Spleen (tissue), 11 donors: ENCODE measurements at regions not wholly inside any gene's neighbourhood (a gene's known extent, or its start where the extent isn't known, plus 50 kb on each side); places are given as distances from the start of the nearest gene placed in this dataset.

Source experiments
- DNase-seq: peaks from one replicate; pipeline ENCODE4 v3.0.0-alpha.2; 2020
- H3K27ac ChIP-seq, 8 donors: fragments of 200-600 bp; sonication (generic) in 7 of 8; 1 replicate in 4 of 8; 2 replicates in 4 of 8; pipeline versions ENCODE4 v1.5.0 to v1.8.0; 2016 to 2021; ENCODE audit warnings: inconsistent platforms in 4 of 8, mild to moderate bottlenecking in 4 of 8, moderate library complexity in 1 of 8
- H3K27me3 ChIP-seq, 7 donors: fragments of 200-600 bp; sonication (generic) in 6 of 7; replicated peaks in 1 of 7; 1 replicate in 4 of 7; 2 replicates in 3 of 7; pipeline versions ENCODE4 v1.5.0 to v1.8.0; 2016 to 2021; ENCODE audit warnings: inconsistent platforms in 3 of 7, mild to moderate bottlenecking in 1 of 7
- H3K36me3 ChIP-seq, 6 donors: fragments of 200-600 bp; sonication (generic) in 5 of 6; 1 replicate in 4 of 6; 2 replicates in 2 of 6; pipeline versions ENCODE4 v1.5.0 to v1.8.0; 2016 to 2021; ENCODE audit warnings: inconsistent platforms in 2 of 6
- H3K4me1 ChIP-seq, 6 donors: fragments of 200-600 bp; sonication (generic) in 5 of 6; 1 replicate in 3 of 6; 2 replicates in 3 of 6; pipeline versions ENCODE4 v1.5.0 to v1.8.0; 2016 to 2021; ENCODE audit warnings: inconsistent platforms in 3 of 6
- H3K4me3 ChIP-seq, 8 donors: fragments of 200-600 bp; sonication (generic) in 7 of 8; 1 replicate in 4 of 8; 2 replicates in 4 of 8; pipeline versions ENCODE4 v1.5.0 to v1.8.0; 2016 to 2021; ENCODE audit warnings: inconsistent platforms in 4 of 8, mild to moderate bottlenecking in 4 of 8, moderate library complexity in 2 of 8
- H3K9me3 ChIP-seq, 8 donors: fragments of 200-600 bp; sonication (generic) in 7 of 8; 1 replicate in 4 of 8; 2 replicates in 4 of 8; pipeline versions ENCODE4 v1.5.0 to v1.8.0; 2016 to 2021; ENCODE audit warnings: inconsistent platforms in 4 of 8
- POLR2A ChIP-seq, 3 donors: fragments of 450-650 bp; IDR thresholded peaks; one replicate each; pipeline ENCODE4 v1.5.1; 2017; ENCODE audit warnings: antibody characterized with exemption in 3 of 3, mild to moderate bottlenecking in 1 of 3
- POLR2AphosphoS5 ChIP-seq, 3 donors: sonication (generic); formaldehyde crosslinking; IDR thresholded peaks; one replicate each; pipeline ENCODE4 v1.5.1; 2017; ENCODE audit warnings: antibody characterized with exemption in 3 of 3
- WGBS, 5 donors: extraction: QIAGEN DNeasy Blood & Tissue Kit in 3 of 5; methylation state at CpG; one replicate each; pipeline versions ENCODE4 v1.1.5 to v1.1.7; 2013 to 2018; 5-methylcytosine and 5-hydroxymethylcytosine counted together
- intact Hi-C: fragments of 100-400 bp; cut with DNase I; formaldehyde crosslinking; loops from one replicate; pipeline ENCODE4 v1.15.0; 2023; ENCODE audit warnings: low total_unique reads
- TF ChIP-seq, protein P1 (sequence below), 11 experiments: fragments of 200-600 bp in 7 of 11; fragments of 450-650 bp in 4 of 11; sonication (generic) in 4 of 11; IDR thresholded peaks in 8 of 11; conservative IDR thresholded peaks in 3 of 11; 1 replicate in 7 of 11; 2 replicates in 4 of 11; pipeline versions ENCODE4 v1.4.0 to v1.8.0; 2016 to 2021; ENCODE audit warnings: antibody characterized with exemption in 11 of 11, inconsistent platforms in 4 of 11, mild to moderate bottlenecking in 1 of 11
- donor health status: healthy with polysubstance abuse.
- donor health status: DM: no; HTN: no; CAD: no; lungs with moderate emphysema.
- donor health status: DM: no; HTN: no; CAD: no.
- donor health status: Bipolar disorder and iron deficiency.
- donor health status: healthy.
- donor health status: DM: no; HTN: no; CAD: no.
- donor health status: DM: yes; HTN: yes; CAD: no.

DNA sequence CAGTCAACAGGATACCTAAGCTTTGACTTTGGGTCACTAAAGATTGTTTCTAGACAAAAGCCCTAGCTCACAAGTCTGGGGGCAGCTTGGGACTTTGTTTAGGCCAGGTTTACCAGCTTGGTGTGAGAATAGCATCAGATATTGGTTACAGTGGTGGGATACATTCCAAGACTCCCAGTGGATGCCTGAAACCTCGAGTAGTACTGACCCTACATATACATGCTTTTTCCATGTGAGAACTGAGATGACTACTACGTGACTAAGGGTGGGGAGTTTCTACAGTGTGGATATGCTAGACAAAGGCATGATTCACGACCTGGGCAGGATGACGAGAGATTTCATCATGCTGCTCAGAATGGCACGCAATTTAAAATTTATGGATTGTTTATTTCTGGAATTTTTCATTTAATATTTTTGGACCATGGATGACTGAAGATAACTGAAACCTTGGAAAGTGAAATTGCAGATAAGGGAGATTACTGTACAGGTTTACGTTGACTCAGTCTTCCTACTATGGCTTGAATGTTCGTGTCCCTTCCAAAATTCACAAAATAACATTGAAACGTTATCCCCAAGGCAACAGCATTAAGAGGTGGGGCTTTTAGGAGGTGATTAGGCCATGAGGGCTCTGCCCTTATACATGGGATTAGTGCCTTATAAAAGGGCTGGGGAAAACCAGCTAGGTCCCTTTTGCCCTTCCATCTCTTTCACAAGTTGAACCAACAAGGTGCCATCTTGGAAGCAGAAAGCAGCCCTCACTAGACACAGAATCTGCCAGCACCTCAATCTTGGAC is 50.2 kb upstream of the CTAGE1 start:
- TF ChIP-seq, protein P1, sequence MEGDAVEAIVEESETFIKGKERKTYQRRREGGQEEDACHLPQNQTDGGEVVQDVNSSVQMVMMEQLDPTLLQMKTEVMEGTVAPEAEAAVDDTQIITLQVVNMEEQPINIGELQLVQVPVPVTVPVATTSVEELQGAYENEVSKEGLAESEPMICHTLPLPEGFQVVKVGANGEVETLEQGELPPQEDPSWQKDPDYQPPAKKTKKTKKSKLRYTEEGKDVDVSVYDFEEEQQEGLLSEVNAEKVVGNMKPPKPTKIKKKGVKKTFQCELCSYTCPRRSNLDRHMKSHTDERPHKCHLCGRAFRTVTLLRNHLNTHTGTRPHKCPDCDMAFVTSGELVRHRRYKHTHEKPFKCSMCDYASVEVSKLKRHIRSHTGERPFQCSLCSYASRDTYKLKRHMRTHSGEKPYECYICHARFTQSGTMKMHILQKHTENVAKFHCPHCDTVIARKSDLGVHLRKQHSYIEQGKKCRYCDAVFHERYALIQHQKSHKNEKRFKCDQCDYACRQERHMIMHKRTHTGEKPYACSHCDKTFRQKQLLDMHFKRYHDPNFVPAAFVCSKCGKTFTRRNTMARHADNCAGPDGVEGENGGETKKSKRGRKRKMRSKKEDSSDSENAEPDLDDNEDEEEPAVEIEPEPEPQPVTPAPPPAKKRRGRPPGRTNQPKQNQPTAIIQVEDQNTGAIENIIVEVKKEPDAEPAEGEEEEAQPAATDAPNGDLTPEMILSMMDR (IDR thresholded peaks at IDR 0.05 in 8 of 11, conservative IDR thresholded peaks at IDR 0.05 in 3 of 11) = no peak
- TF ChIP-seq POLR2A (IDR thresholded peaks at IDR 0.05) (no peak), POLR2AphosphoS5 (IDR thresholded peaks at IDR 0.05) (no peak)
- WGBS, 5 donors = 85 to 89% (median 88%) methylated on average over 8 of the region's 8 CpGs
- peaks cover 0 to 5% (median 0%) of the 10 kb centered on the region in 6 donors for H3K4me1 ChIP-seq

DNA sequence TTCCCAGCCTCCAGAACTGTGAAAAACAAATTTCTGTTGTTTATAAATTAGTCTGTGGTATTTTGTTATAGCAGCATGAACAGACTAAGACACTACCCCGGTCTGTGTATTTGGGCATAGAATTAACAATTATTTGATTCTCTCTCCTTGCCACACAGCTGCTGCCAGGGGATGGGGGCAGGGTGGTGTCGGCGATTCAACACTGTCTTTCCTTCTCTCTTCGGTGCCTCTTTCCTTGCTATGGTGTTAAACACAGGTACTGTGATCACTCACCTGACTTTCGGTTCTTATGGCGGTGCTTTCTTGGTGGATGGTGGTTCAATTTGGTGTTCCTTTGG is 50.8 kb upstream of the CTAGE1 start:
- peaks cover 0 to 5% (median 0%) of the 10 kb centered on the region in 6 donors for H3K4me1 ChIP-seq
- H3K4me3 ChIP-seq = no peak overlapping the region
- intact Hi-C loops = no loop called here
- TF ChIP-seq POLR2A (IDR thresholded peaks at IDR 0.05) (no peak), POLR2AphosphoS5 (IDR thresholded peaks at IDR 0.05) (no peak)
- no peak for DNase-seq
- no peak overlapping the region for H3K27ac ChIP-seq
- no peaks in the 10 kb centered on the region for H3K36me3 ChIP-seq
- 91 to 99% (median 95%) methylated on average over 6 of the region's 6 CpGs for WGBS, 5 donors
- no peaks in the 10 kb centered on the region for H3K27me3 ChIP-seq
- H3K9me3 ChIP-seq = no peaks in the 10 kb centered on the region

More for the DNA sequence above, 50.2 kb upstream of the CTAGE1 start:
- Histone ChIP-seq H3K9me3 (no peaks in the 10 kb centered on the region), H3K27me3 (no peaks in the 10 kb centered on the region), H3K36me3 (no peaks in the 10 kb centered on the region), H3K27ac (no peak overlapping the region), H3K4me3 (no peak overlapping the region)
- intact Hi-C loops = no loop called here
- no peak for DNase-seq

DNA sequence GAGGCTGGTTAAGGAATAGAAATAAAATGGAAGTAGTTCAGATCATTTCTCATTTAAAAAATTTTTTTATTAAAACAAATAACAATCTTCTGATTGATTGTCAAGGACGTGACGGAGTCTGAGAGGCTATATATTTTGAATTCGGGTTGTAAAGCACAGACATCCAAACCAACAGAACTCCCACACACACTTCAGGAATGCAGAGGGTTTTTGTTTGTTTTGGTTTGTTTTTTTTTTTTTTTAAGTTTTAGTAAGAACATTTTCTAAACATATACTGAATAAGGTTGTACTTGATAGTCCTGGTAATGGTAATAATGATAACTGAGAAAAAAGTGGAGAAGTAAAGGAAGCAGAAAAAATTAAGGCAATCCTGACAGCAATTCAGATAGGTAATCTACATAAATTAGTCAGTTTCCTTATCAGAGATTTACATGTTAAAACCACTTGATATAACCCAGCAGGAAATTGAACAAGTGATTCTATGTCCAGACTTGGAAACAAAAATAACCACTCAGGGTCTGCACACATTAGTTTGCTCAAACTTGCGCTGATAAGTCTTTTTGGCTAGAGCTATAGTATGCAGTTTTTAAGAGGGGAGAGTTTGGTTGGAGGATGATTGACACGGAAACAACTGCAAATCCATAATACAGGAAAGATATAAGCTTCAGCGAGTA is 51.5 kb upstream of the CTAGE1 start:
- no peak for DNase-seq
- H3K27me3 ChIP-seq = no peaks in the 10 kb centered on the region
- peaks cover 0 to 5% (median 0%) of the 10 kb centered on the region in 6 donors for H3K4me1 ChIP-seq
- H3K27ac ChIP-seq = no peak overlapping the region
- no peak for TF ChIP-seq POLR2AphosphoS5 (IDR thresholded peaks at IDR 0.05)
- TF ChIP-seq, protein P1 (IDR thresholded peaks at IDR 0.05 in 8 of 11, conservative IDR thresholded peaks at IDR 0.05 in 3 of 11) = no peak
- no peak for TF ChIP-seq POLR2A (IDR thresholded peaks at IDR 0.05)
- no peaks in the 10 kb centered on the region for H3K9me3 ChIP-seq
- H3K36me3 ChIP-seq = no peaks in the 10 kb centered on the region
- H3K4me3 ChIP-seq = no peak overlapping the region
- intact Hi-C loops = no loop called here
- 74 to 86% (median 82%) methylated on average over 6 of the region's 6 CpGs for WGBS, 5 donors

DNA sequence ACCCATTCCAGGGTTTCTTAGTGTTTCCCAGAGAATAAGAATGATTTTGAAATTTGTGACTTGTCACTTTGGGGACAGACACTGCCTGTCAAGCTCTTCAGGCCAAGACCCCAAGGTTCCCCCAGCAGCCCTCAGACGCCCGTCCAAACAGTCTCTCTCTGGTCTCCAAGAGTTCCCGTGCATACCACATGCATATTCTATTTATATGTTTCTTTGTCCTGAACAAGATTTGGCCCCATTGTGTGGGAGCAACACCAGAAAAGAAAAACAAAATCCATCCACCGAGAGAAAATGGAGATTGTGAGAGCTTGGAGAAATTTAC is 52.2 kb upstream of the CTAGE1 start:
- H3K4me3 ChIP-seq = no peak overlapping the region
- WGBS, 5 donors = 86 to 93% (median 93%) methylated on average over 4 of the region's 4 CpGs
- peaks cover 0 to 5% (median 0%) of the 10 kb centered on the region in 6 donors for H3K4me1 ChIP-seq
- DNase-seq = no peak
- H3K9me3 ChIP-seq = no peaks in the 10 kb centered on the region
- H3K27me3 ChIP-seq = no peaks in the 10 kb centered on the region
- no peaks in the 10 kb centered on the region for H3K36me3 ChIP-seq
- no peak overlapping the region for H3K27ac ChIP-seq
- TF ChIP-seq POLR2A (IDR thresholded peaks at IDR 0.05) (no peak), POLR2AphosphoS5 (IDR thresholded peaks at IDR 0.05) (no peak)
- TF ChIP-seq, protein P1 (IDR thresholded peaks at IDR 0.05 in 8 of 11, conservative IDR thresholded peaks at IDR 0.05 in 3 of 11) = no peak
- intact Hi-C loops = no loop called here
